Smooth muscle cell (in vitro differentiated cells): ENCODE measurements at regions not wholly inside any gene's neighbourhood (a gene's known extent, or its start where the extent isn't known, plus 50 kb on each side); places are given as distances from the start of the nearest gene placed in this dataset.

Experiments
- DNase-seq: peaks from one replicate; lab custom pipeline; 2025; ENCODE audit not compliant: unreplicated experiment; lab: John Stamatoyannopoulos, UW
- H2AFZ ChIP-seq: fragments of 200-600 bp; sonication (generic); 2 replicates; pipeline ENCODE4 v1.6.0; 2016; ENCODE audit warnings: antibody characterized with exemption, low read depth, mild to moderate bottlenecking
- H3F3A ChIP-seq: fragments of 200-600 bp; sonication (generic); 2 replicates; pipeline ENCODE4 v1.6.0; 2017; ENCODE audit warnings: antibody characterized with exemption, low read depth
- H3K27ac ChIP-seq: fragments of 200-600 bp; sonication (generic); 2 replicates; pipeline ENCODE4 v1.5.1; 2016; ENCODE audit warnings: low read depth, mild to moderate bottlenecking
- H3K27me3 ChIP-seq: fragments of 200-600 bp; sonication (generic); 2 replicates; pipeline ENCODE4 v1.6.1; 2016; ENCODE audit warnings: low read depth, mild to moderate bottlenecking
- H3K36me3 ChIP-seq: fragments of 200-600 bp; sonication (generic); 2 replicates; pipeline ENCODE4 v1.5.1; 2016; ENCODE audit warnings: low read depth
- H3K4me1 ChIP-seq: fragments of 200-600 bp; sonication (generic); 2 replicates; pipeline ENCODE4 v1.5.1; 2016; ENCODE audit warnings: low read depth
- H3K4me2 ChIP-seq: fragments of 200-600 bp; sonication (generic); 2 replicates; pipeline ENCODE4 v1.6.0; 2016; ENCODE audit warnings: mild to moderate bottlenecking
- H3K4me3 ChIP-seq: fragments of 200-600 bp; sonication (generic); 2 replicates; pipeline ENCODE4 v1.5.1; 2016; ENCODE audit warnings: mild to moderate bottlenecking
- H3K79me2 ChIP-seq: fragments of 200-600 bp; sonication (generic); 2 replicates; pipeline ENCODE4 v1.6.0; 2016; ENCODE audit warnings: low read depth, mild to moderate bottlenecking
- H3K9ac ChIP-seq: fragments of 200-600 bp; sonication (generic); 2 replicates; pipeline ENCODE4 v1.6.0; 2016; ENCODE audit warnings: low read depth
- H3K9me3 ChIP-seq: fragments of 200-600 bp; sonication (generic); replicated peaks from 2 replicates; pipeline ENCODE4 v1.5.1; 2016; ENCODE audit warnings: low read depth
- H4K20me1 ChIP-seq: fragments of 200-600 bp; sonication (generic); 2 replicates; pipeline ENCODE4 v1.6.0; 2016; ENCODE audit warnings: low read depth
- CTCF ChIP-seq: fragments of 200-600 bp; sonication (generic); IDR thresholded peaks from 2 replicates; pipeline ENCODE4 v1.5.1; 2017; ENCODE audit warnings: borderline replicate concordance, mild to moderate bottlenecking, antibody characterized with exemption; ENCODE audit not compliant: insufficient read depth, poor library complexity, severe bottlenecking
- WGBS: methylation state at CpG from one replicate; pipeline ENCODE4 v1.1.7; 2016; ENCODE audit warnings: low lambda C conversion rate; 5-methylcytosine and 5-hydroxymethylcytosine counted together

GRCh38 chr1:199160521-199161318 is 521.9 kb downstream of the PTPRC start:
- Histone ChIP-seq H3K4me3 (no peak overlapping the region), H3K27ac (no peak overlapping the region), H3K79me2 (no peaks in the 10 kb centered on the region), H4K20me1 (no peaks in the 10 kb centered on the region), H3K36me3 (no peaks in the 10 kb centered on the region), H3K9ac (no peak overlapping the region), H3F3A (no peaks in the 10 kb centered on the region), H3K27me3 (no peaks in the 10 kb centered on the region), H3K4me1 (peaks cover 5% of the 10 kb centered on the region), H3K4me2 (no peak overlapping the region), H2AFZ (peak overlapping the region; percentile 82), H3K9me3 (no peaks in the 10 kb centered on the region)
- 95% methylated on average over 1 of the region's 1 CpG for WGBS
- TF ChIP-seq CTCF: no peak
- DNase-seq: no peak

DNA sequence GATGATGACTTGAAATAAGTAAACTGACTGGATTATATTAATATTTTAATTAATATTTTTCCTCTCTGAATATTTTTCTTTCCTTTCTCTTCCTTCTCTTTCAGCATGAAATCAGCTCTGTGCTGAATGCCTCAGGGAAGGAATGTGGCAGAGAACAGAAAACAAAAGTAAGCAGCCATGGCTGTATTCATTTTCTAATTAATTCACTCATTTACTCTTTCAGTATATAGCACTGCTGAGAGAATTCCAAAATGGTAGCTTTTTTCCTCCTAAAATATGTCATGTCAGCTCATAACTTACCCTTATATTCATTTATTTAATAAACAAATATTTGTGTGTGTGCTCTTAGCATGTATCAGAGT is 522.5 kb downstream of the PTPRC start:
- no peak overlapping the region for H3K4me2 ChIP-seq
- peak overlapping the region; percentile 82 for H2AFZ ChIP-seq
- H3K27ac ChIP-seq: no peak overlapping the region

GRCh38 chr1:199161766-199162303 is 523.0 kb downstream of the PTPRC start:
- no peak overlapping the region for H3K4me3 ChIP-seq
- H2AFZ ChIP-seq: peak overlapping the region; percentile 82
- no peak for DNase-seq
- peaks cover 5% of the 10 kb centered on the region for H3K4me1 ChIP-seq
- H3K27ac ChIP-seq: no peak overlapping the region
- no peaks in the 10 kb centered on the region for H3K9me3 ChIP-seq
- WGBS: 87% methylated on average over 3 of the region's 3 CpGs
- no peak for TF ChIP-seq CTCF
- H3K79me2 ChIP-seq: no peaks in the 10 kb centered on the region
- H3K4me2 ChIP-seq: no peak overlapping the region
- no peaks in the 10 kb centered on the region for H4K20me1 ChIP-seq
- H3K27me3 ChIP-seq: no peaks in the 10 kb centered on the region
- no peaks in the 10 kb centered on the region for H3F3A ChIP-seq
- H3K9ac ChIP-seq: no peak overlapping the region
- no peaks in the 10 kb centered on the region for H3K36me3 ChIP-seq

More for the DNA sequence above, 522.5 kb downstream of the PTPRC start:
- Histone ChIP-seq H4K20me1 (no peaks in the 10 kb centered on the region), H3K27me3 (no peaks in the 10 kb centered on the region), H3K9ac (no peak overlapping the region), H3K4me1 (peaks cover 5% of the 10 kb centered on the region), H3F3A (no peaks in the 10 kb centered on the region), H3K9me3 (no peaks in the 10 kb centered on the region), H3K36me3 (no peaks in the 10 kb centered on the region), H3K4me3 (no peak overlapping the region), H3K79me2 (no peaks in the 10 kb centered on the region)
- TF ChIP-seq CTCF: no peak
- no peak for DNase-seq

- H3K4me3 ChIP-seq: no peak overlapping the region
- peak overlapping the region; percentile 53 for H3K27ac ChIP-seq
- no peaks in the 10 kb centered on the region for H3K36me3 ChIP-seq
- H3K9ac ChIP-seq: peak overlapping the region; percentile 2
- H2AFZ ChIP-seq: peak overlapping the region; percentile 45
- 27% methylated on average over 4 of the region's 4 CpGs for WGBS
- no peak for TF ChIP-seq CTCF
- H3K79me2 ChIP-seq: no peaks in the 10 kb centered on the region
- H3K4me1 ChIP-seq: peaks cover 5% of the 10 kb centered on the region
- H3K4me2 ChIP-seq: peak overlapping the region; percentile 35
- DNase-seq: no peak
- H3K9me3 ChIP-seq: no peaks in the 10 kb centered on the region
- no peaks in the 10 kb centered on the region for H3F3A ChIP-seq
- H3K27me3 ChIP-seq: no peaks in the 10 kb centered on the region
- H4K20me1 ChIP-seq: no peaks in the 10 kb centered on the region
These were observed 524.4 kb downstream of the PTPRC start for GRCh38 chr1:199163267-199163666.
